HG03571 (cell line): ENCODE measurements at regions not wholly inside any gene's neighbourhood (a gene's known extent, or its start where the extent isn't known, plus 50 kb on each side); places are given as distances from the start of the nearest gene placed in this dataset.

Experiments used
- ATAC-seq: cut with Tn5 transposase; IDR thresholded peaks from one replicate; pipeline ENCODE4 v1.9.1; 2021; ENCODE audit not compliant: unreplicated experiment

GRCh38 chr11:13104619-13105236 lies 95.6 kb downstream of the RASSF10 start:
- ATAC-seq: peak; percentile 3

DNA sequence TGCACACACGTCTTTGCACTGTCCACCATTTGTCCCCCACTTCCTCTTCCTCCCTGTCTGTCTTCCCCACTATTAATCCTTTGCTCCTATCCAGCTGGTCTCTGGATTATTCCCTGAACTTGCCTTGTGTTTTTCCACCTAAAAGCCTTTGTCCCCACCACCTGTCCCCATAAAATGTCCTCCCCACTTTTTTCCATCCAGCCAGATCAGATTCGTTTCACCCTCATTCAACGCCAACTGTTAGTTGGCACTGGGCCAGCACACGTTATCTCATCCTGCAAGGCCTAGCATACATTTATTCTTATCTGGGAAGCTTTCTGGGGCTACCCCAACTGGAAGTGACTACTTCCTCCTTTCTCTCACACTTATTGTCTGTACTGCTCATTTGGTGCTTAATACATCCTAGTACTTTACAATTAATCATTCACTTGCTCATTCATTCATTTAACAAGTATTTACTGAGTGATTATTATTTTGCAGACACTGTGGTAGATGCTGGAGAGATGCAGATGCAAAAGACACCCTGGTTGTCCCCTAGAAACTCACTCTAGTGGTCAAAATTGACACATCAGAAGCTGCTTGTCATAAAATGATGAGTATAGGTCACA lies 96.2 kb downstream of the RASSF10 start:
- ATAC-seq: peak; percentile 80

GRCh38 chr11:13107544-13108044 lies 98.5 kb downstream of the RASSF10 start:
- no peak for ATAC-seq

GRCh38 chr11:13108416-13108815 lies 99.3 kb downstream of the RASSF10 start:
- no peak for ATAC-seq

GRCh38 chr11:13109616-13110015 lies 100.5 kb downstream of the RASSF10 start:
- ATAC-seq: no peak

GRCh38 chr11:13110145-13110544 lies 101.0 kb downstream of the RASSF10 start:
- ATAC-seq: no peak

DNA sequence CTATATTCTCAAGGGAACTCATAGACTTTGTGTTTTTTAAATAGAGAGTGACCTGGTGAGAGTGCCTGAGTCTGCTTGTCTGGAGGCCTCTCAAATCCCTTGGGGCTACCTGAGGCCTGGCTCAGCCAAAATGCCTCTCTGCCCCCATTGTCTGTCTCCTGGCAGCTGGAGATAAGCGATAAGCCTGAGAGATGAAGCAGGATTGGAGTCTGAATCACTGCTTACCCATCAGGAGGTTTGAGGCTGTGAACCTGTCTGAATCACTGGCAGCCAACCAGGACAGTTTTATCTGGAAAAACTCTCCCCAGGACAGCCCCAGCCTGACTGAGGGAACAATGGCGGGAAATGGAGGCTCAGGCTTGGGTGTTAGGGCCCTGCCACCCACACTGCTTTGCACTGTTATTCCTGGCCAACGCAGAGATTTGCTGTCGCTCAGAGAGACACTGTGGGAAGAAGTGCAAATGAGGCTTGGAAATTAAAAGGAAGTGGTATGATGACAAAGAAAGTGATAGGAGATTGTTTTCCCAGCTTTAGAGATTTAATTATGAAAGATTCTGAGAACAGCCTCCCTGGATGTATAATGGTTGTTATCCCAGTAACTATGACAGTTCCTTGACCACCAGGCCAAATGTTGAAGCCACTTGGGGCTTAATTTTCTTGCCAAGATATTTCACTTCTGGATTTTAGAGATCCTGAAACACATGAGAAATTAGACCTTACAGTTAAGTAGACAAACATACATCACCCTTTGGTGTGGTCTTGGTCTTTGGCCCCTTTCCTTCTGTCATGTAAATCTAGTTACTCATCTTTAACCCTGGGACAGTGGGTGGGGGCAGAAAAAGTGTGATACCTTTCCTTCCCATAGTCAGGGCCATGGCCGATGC lies 102.1 kb downstream of the RASSF10 start:
- ATAC-seq: no peak

DNA sequence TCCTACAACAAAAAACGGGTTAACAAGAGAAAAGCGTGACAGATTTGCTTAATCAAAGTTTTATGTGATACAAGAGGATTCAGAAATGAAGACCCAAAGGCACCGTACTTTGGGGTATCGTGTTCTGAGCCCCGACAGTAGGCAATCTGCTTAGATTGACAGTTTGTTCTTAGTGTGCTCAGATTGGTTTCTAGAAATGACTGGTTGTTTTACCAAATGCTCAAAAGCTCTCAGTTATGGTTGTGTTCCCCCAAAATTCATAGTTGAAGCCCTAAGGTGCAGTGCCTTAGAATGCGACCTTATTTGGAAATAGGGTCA lies 102.7 kb downstream of the RASSF10 start:
- ATAC-seq: no peak

DNA sequence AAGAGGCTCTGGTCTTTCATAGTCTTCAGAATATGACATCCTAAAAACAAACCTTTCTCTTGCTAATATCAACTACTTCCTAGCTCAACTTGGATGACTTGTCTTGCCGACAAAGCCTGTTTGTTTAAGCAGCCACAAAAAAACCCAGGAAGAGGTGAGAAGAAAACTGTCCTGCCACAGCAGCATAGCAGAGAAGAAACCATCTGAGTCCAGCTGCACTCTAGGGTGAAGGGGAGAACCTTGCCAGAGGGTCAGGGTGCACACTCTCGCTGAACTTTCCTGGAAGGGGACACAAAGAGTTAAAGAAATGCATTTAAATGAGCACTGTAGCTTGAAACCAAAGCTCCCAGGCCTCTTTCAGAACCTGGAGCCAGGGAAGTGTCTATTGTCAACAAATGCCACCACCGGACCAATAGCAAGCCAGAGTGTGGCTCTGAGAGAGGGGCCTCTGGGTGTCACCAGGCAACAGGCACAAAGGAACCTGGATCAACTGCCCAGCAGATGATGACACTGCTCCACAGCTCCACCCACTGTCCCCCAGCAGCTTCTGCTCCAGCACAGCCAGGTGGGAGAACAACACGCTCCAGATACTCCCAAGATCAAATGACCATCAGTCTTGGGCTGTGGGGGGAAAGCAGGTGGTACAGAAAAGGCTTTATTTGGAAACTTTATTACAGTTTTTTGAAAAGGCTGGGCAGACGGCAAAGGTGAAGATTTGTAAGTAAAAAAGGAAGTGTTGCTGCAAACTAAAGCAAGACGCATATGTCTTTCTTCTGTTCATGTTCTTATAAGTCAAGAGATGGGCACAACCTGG lies 105.7 kb downstream of the RASSF10 start:
- no peak for ATAC-seq

DNA sequence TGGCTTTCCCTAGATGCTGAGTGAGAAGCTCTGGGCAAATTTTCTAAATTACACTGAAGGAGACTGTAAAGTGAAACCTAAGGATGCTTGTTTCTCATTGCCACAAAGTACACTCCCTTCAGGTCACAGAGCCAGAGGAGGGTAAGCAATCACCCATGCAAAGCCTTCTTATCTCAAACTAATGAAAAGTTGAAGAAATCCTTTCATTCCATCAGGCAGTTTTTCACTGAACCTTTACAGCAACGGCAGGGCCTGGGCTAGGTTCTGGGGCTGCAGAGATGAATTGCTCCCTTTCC lies 106.2 kb downstream of the RASSF10 start:
- no peak for ATAC-seq

GRCh38 chr11:13116491-13116890 lies 107.4 kb downstream of the RASSF10 start:
- ATAC-seq: no peak

GRCh38 chr11:13117344-13117743 lies 108.2 kb downstream of the RASSF10 start:
- ATAC-seq: no peak

GRCh38 chr11:13118194-13118593 lies 109.1 kb downstream of the RASSF10 start:
- no peak for ATAC-seq

DNA sequence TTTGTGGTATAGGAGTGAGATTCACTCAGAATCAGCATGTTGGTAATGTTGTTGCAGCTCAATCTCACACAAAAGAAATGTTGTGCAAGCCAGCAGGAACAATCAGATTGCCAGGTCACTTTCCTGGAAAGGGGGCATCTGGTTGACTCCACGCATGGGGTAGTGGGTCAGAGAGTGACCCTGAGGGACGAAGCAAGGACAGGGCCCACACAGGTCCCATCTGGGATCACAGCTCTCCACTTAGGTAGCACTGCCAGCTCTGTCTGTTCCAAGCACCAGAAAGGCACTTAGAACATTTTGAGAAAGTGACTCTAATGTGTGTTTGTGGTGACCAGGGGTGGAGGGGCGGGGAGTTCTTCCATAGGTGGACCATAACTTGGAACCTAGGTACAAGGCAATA lies 109.5 kb downstream of the RASSF10 start:
- no peak for ATAC-seq

DNA sequence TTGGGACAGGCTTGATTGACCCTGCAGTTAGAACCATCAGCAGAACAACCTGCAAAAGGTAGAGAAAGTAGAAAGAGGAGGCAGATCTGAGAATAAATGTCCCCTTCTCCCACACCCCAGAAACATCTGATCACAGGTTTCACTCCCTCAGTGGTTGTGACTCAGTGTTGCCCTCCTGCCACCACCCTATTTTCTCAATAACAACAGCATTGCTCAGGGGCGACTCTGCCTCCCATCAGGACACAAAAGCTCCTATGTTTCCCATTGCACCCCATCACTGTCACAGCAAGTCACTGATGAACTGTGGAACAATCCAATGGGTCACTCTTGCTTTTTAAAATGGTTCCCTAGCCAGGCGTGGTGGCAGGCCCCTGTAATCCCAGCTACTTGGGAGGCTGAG lies 110.2 kb downstream of the RASSF10 start:
- no peak for ATAC-seq

DNA sequence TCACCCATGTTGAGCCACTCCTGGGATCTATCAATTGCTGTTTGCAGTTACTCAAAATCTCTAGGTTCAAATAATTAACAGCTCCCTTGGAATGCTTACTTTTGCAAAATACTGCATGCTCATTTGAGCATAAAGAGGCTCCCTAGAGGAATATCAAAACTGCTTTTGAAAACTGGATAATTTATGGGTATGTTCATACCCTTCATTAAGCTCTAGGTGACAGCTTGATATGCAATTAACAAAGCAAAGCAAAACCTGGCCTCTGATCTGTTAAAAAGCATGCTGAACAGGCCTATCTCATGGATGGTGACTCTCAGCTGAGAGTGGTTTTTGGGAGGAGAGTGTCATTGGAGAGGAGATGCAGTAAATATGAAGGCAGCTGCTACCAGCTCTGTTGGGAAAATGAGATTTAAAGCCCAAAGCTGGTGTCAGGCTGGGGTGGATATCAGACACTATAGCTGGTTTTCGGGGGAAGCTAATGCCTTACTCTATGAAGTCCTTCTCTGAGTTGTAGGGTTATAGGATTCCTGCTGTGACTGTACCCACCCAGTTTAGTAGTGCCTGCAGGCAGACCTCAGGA lies 110.9 kb downstream of the RASSF10 start:
- no peak for ATAC-seq

GRCh38 chr11:13120691-13121090 lies 111.6 kb downstream of the RASSF10 start:
- ATAC-seq: no peak

DNA sequence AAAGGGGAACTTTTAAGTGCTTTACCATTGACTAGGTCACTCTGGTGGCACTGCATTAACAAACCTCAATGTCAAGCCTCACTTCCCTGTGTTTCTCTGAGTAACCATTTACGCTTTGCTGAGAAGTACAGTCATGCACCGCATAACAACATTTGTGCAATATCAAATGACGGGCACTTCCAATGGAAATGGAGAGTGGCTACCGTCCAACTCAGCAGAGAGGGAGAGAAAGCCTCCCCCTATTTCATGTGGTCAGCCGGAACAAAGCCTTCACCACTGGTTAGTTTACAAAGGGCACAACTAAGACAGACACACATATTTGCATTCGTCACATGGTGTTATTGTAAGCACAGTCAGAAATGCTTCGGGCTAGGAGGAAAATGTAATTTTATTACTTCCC lies 117.3 kb downstream of the RASSF10 start:
- no peak for ATAC-seq

DNA sequence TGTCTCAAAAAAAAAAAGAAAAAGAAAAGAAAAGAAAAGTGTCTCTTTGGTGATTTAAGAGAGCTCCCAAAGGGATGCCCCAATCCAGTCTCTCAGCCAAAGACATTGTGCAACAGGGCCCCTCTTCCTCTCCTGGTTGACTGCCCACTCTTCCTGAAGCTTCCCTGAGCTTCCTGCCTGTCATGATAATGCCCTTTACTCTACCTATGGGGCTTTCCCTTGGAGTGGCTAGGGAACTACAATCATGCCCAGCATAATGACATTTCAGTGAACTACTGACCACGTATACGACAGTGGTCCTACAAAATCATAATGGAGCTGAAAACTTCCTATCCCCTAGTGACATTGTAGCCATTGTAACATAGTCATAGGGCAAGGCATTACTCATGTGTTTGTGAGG lies 118.0 kb downstream of the RASSF10 start:
- no peak for ATAC-seq

GRCh38 chr11:13128354-13128753 lies 119.2 kb downstream of the RASSF10 start:
- ATAC-seq: no peak

GRCh38 chr11:13134066-13134465 lies 125.0 kb downstream of the RASSF10 start:
- ATAC-seq: no peak
